GM12874 (cell line): ENCODE measurements at regions not wholly inside any gene's neighbourhood (a gene's known extent, or its start where the extent isn't known, plus 50 kb on each side); places are given as distances from the start of the nearest gene placed in this dataset.

Experiments
- CTCF ChIP-seq: IDR thresholded peaks from 2 replicates; pipeline ENCODE4 v1.5.1; 2011; ENCODE audit warnings: low read depth, mild to moderate bottlenecking, control low read depth, low read length, moderate library complexity; ENCODE audit not compliant: insufficient read depth

GRCh38 chr7:130908345-130909160 lies 174.5 kb upstream of the KLF14 start:
- no peak for TF ChIP-seq CTCF

- TF ChIP-seq CTCF: no peak
Observed at GRCh38 chr7:130909161-130909836, 175.3 kb upstream of the KLF14 start.

- TF ChIP-seq CTCF: no peak
Observed at GRCh38 chr7:130909881-130910672, 176.1 kb upstream of the KLF14 start.

- no peak for TF ChIP-seq CTCF
Observed at GRCh38 chr7:130910949-130911944, 177.2 kb upstream of the KLF14 start.

GRCh38 chr7:130912082-130912861 lies 178.3 kb upstream of the KLF14 start:
- no peak for TF ChIP-seq CTCF

GRCh38 chr7:130912862-130913638 lies 179.0 kb upstream of the KLF14 start:
- no peak for TF ChIP-seq CTCF
